ENCODE measurements at regions not wholly inside any gene's neighbourhood (a gene's known extent, or its start where the extent isn't known, plus 50 kb on each side); places are given as distances from the start of the nearest gene placed in this dataset.

GRCh38 chr3:188034989-188035388 is 119.0 kb upstream of the LPP start:
- no peak for DNase-seq (ENCODE audit: low spot score)

DNA sequence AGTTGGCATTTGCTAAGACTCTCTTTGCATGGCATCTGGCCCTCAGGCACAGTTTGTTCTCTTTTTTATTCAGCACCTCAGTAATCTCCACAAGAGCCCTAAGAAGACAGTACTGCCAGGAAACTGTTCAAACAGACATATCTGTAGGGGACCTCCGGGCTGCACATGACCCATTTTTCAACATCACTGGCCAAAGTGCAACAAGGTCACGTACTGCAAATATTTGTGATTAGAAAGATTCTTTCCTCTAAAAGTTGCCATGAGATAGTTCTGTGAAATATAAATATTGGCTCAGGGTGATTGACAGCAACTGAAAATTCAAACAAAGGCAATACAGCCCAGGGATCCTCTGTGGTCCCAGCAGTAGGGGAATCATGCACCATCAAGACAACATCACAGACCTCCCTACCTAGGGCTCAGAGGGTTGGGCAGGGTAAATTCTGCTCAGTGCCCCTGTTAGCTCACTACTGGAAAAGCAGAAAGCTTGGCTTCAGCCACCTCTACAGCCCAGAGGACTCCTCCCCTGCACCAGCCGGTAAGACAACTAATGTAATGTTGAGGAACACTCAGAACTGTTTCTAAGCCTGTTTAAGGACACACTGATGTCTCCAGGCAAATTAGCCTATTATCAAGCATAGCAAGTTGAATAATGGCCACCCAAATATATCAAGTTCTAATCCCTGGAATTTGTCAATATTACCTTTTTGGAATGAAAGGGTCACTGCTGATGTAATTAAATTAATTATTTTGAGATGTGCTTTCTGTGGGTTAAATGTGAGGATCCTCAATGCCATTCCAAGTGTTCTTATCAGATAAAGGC is 117.4 kb upstream of the LPP start:
- no peak for DNase-seq (ENCODE audit: low spot score)

DNA sequence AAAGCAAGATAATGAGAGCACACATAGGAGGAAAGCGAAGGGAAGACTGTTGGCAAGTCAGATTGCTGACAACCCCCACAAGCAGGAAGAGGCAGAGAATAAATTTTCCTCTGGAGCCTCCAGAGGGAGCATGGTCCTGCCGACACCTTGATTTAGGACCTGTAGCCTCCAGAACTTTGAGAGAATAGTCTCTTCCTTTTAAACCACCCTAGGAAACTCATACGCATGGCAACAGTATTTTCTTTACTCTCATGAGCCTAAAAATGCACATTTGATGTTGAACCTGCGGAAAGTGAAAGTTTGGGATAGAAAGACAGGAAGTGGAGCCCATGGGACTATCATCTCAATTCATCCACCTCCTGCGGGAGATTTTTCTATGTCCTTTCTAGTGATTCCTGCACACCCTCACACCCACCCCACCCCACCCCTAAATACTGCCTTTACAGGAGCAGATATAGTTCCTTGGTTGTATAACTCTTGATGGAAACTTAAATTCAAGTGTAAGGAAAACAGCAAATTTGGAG is 116.7 kb upstream of the LPP start:
- DNase-seq (ENCODE audit: low spot score), result peak; percentile 52

DNA sequence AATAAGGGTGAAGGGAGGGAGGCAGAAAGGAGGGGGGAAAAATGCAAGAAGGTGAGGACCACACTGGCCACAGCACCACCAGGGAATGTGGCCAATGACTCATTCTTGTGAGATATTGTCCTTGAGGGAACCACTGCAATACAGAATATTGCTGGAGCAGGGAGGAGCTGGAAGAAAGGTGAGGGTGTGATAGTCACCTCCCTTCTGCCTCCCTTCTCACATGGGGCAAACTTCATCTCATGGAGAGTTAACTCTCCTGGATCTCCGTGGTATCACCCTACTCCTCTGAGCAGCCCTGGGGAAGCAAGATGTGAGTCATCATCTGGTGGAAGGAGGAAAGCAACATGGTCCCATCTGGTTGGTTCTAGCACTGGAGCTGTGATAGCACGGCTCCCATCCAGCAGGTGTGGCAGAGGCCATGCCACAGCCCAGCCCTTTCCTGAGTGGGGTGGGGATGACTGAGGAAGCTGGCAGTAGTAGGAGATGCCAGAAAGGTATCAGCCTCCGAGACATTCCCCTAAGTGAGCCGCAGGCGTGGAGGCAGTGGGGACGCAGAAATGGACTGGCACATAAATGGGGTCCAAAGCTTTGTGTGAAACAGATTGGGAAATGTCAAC is 115.9 kb upstream of the LPP start:
- DNase-seq (ENCODE audit: low spot score), result no peak

DNA sequence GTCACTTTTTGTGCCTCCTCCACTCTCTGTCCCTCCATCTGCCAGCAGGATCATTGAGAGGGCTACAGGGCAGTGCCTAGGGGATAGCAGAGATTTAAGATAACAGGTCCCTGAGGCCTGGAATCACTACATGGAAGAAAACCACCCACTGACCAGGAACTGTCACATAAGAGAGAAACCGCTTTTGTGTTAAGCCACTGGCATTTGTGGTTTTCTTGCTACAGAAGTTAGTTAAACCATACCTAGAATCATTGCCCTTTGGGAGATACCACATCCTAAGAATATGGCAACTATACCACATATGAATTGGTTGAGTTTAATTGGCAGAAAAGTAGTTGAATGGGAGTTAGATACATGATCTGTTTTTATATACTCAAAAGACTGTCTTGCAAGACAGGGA is 112.8 kb upstream of the LPP start:
- peak; percentile 22 for DNase-seq (ENCODE audit: low spot score)

GRCh38 chr3:188041895-188042294 is 112.1 kb upstream of the LPP start:
- DNase-seq (ENCODE audit: low spot score), result no peak

DNA sequence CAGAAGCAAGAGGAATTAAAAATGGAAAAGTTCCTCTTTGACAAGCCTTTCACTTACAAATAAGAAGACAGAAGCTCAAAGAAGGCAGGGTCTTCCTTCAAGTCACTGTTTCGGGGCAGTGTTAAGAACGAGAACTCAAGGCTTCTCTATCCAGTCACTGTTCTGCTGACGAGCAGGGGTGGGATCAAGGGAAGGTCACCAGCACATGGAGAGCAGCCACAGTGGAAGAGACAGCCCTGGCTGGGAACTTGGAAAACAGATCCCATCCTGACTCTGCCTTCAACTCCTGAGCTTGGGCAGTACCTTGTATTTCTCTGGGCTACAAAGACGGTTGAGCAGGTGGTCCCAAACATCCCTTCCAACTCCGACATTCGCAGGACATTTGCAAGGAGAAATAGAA is 111.5 kb upstream of the LPP start:
- no peak for DNase-seq (ENCODE audit: low spot score)

GRCh38 chr3:188043891-188044290 is 110.1 kb upstream of the LPP start:
- DNase-seq (ENCODE audit: low spot score), result no peak

DNA sequence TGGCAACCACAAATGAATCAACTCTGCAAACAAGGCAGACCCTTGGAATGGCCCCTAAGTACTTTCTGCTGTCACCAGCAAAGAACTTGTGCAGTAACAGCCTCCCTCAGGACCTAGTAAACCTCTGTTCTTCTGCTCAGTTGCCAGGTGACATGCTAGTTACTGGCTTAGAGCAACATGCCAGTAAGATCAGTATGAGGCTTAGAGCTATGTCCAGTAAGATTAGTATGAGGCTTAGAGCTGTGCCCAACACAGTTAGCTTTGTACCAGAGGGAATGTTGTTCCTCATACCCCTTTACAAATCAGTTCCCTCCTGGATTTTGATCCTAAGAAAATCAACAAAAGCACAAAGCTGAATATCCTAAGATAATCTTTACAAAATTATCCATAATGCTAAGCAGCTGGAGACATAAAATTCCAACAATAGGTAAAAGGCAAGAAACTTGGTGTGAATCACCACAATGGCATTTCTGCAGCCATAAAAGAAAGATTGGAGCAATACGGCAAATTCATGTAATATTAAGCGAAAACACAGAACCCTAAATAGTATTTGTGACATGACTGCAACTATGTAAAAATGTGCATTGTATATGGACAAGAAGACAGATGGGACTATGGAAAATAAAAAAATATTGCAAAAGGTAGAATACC is 107.3 kb upstream of the LPP start:
- DNase-seq (ENCODE audit: low spot score), result no peak

DNA sequence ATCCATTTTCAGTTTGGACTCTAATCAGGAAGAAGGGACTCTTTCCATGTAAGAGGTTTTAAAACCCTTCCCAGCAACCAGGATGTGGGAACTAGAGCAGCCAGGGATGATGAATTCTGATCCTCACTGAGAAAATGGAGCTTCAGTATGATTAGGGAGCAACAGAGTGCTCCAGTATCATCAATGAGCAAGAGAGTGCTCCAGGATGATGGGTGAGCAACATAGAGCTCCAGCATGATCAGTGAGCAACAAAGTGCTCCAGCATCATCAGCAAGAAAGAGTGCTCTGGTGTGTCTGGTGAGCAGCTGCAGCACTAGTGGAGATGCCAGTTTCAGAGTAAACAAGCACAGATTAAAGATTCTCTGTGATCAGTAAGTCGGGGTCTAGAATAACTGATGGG is 106.4 kb upstream of the LPP start:
- DNase-seq (ENCODE audit: low spot score), result no peak

- no peak for DNase-seq (ENCODE audit: low spot score)
Measured at GRCh38 chr3:188049606-188050530, 104.1 kb upstream of the LPP start.

DNA sequence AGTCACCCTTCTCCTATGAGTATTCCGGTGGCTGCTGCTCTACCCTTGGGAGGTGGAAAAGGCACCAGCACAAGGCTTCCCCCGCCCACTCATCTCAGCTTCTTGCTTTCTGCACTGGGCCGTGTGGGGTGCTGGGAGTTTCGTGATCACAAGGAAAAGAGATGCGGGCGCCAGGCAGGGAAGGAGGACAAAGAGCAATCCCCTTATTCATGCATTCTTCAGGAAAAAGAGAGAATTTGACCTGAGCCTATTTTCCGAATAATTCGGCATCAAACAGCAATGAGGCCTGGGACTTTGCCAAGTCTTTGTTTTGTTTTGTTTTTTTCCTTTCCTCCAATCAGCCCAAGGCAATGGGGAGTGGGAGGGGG is 102.2 kb upstream of the LPP start:
- no peak for DNase-seq (ENCODE audit: low spot score)

DNA sequence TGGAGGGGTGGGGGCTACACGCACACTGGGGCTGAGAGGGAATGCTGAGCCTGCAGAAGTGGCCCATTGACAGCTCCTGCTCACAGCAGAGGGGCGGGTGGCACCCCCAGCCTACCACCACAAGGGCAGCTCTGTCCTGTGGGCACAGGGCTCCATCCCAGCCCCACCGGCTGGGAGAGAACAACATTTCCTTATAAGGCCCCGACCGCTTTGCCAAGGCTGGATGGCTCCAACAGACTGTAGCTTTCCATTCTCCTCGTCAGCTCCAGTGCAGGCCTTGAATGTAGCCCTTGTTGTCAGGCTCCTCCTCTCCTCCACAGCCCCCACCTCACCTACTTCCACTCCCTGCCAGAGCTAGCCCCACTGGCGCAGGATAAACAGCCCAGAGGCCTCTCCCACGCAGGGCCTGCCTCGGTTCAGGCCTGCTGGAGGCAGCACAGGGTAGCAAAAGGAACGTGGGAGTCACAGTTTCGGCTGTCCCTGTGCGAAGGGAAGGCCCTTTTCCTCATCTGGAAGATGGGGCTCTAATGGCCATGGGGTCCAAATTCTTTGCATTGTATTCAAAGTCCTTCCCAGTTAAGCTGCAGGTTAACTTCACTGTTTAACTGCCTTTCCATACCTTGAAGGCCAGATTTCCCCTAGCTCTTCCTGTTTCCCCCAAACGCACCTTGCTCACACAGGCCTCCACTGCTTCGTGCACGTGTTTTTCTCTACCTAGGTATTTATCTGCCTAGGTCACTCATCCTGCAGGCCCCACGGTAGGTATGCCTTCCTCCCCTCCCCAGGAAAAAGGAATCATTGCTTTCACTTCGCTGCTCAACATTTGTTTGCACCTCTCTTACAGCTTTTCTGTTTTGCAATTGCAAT is 101.6 kb upstream of the LPP start:
- peak; percentile 62 for DNase-seq (ENCODE audit: low spot score)

DNA sequence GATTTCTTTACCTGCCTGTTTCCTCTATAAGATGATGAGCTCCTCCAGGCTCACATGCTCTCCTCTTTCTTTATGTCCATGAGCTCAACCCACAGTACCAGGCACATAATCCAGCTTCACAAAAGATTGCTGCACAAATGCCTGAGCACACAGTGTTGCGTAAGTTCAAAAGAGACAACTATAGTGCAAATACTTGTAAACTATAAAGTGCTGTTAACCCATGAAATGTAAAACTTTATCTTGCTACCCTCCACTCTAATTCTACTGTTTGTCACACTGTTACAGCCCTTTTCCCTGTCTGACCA is 101.0 kb upstream of the LPP start:
- DNase-seq (ENCODE audit: low spot score), result no peak

DNA sequence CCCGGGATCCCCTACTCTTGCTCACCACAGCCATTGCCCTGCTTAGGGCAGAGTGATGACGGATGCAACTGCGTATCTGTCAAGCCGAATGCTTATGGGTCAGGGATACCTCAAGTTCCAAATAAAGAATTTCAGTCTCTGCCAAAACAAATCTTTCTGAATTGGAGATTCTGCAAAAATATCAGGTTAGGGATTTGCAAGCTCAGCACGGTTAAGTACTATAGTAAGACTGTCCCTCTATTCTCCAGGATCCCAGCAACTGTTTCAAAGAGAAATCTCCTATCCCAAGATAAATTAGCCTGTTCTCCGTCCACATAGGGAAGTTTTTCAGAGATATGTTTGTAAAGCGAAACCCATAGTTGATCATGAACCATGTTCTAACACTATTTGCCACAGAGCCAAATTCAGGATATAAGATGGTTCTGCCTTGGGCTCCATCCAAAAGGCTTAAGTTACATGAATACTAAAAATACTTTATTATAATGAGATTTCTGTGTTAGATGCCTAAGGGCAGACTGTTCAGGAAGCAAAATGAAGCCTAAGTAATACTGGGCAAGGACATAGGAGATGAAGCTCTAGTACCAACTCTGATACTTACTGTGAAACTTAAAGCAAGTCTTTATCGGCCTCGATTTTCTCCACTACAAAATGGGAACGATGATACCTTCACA is 100.1 kb upstream of the LPP start:
- DNase-seq (ENCODE audit: low spot score), result no peak

- DNase-seq (ENCODE audit: low spot score), result no peak
Measured at GRCh38 chr3:188054541-188054940, 99.4 kb upstream of the LPP start.

DNA sequence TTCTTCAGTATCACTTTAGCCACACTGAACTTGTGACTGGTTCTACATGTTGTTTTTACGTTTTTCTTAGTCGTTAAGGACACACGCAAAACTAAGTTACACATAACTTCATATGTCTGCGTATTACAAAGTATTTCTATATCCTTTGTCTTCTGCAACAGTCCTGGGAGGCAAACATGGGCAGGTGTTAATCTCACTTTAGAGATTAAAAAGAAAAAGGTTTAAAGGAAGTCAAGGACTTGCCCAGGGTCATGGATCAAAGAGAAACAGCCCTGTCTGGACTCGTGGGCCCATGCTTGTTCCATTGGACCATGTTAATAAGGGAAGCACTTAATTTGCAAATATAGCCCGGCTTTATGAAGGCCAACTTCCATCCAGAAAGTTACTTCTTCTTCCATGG is 98.6 kb upstream of the LPP start:
- DNase-seq (ENCODE audit: low spot score), result no peak

- no peak for DNase-seq (ENCODE audit: low spot score)
Measured at GRCh38 chr3:188057124-188057523, 96.8 kb upstream of the LPP start.

DNA sequence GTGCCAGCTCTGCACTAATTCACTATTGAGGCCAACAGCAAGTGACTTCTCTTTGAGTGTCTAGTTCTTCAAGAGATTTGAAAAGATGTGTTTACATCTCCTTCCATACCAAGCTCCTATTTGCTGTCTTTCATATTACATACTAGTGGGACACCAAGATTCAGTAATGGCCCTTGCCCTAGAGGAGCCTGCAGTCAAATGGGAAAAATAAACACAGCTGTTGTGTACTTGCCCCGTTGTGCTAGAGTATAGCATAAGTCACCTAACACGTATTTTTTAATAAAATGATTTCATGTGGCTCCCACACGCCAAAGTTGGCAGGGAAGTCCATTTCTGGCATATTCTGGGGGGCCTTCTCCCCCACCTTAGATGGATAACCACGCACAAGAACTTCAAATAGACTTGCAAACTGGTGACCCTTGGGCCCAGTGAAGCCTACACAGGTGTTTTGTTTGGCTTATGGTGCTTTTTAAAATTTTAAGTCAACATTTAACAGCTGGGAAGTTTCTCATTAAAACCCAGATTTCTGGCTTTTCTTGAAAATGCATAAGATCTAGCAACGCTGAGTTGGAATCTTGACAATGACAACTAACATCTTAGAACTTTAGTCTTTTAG is 95.3 kb upstream of the LPP start:
- DNase-seq (ENCODE audit: low spot score), result no peak

DNA sequence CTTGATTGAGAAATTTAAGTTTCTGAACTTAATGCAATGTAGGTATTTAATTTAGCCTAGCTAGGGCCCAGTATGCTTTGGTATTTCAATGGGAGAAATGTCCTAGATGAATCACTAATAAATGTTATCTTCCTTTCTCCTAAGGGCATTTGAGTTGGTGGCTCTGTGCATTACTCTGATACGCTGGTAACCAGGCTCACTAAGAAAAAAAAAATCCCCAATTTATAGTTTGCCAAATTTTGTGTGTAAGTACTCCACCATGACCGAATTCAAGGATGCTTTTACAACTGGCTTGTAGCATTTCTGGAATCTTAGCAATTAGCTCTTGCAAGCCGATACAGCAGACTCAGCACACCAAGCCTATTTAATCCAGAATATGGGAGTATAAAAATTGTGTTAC is 94.6 kb upstream of the LPP start:
- DNase-seq (ENCODE audit: low spot score), result no peak
